H9 (cell line): ENCODE measurements at regions not wholly inside any gene's neighbourhood (a gene's known extent, or its start where the extent isn't known, plus 50 kb on each side); places are given as distances from the start of the nearest gene placed in this dataset.

Source experiments
- DNase-seq: peaks from one replicate; pipeline ENCODE4 v3.0.0-alpha.2; 2017
- H2AFZ ChIP-seq: one replicate; pipeline ENCODE4 v1.6.1; 2013; ENCODE audit warnings: mild to moderate bottlenecking, low read length, control low read depth, moderate library complexity
- H2AK5ac ChIP-seq: 2 replicates; pipeline ENCODE4 v1.6.1; 2013; ENCODE audit warnings: low read length, control low read depth, mixed read lengths; ENCODE audit not compliant: insufficient read length
- H2BK120ac ChIP-seq: one replicate; pipeline ENCODE4 v1.6.1; 2013; ENCODE audit warnings: low read depth, mild to moderate bottlenecking, low read length, control low read depth, inconsistent platforms; ENCODE audit not compliant: poor library complexity, severe bottlenecking
- H2BK12ac ChIP-seq: 2 replicates; pipeline ENCODE4 v1.6.1; 2013; ENCODE audit warnings: low read length, control low read depth, mixed read lengths, low read depth; ENCODE audit not compliant: insufficient read length
- H2BK15ac ChIP-seq: 2 replicates; pipeline ENCODE4 v1.6.1; 2013; ENCODE audit warnings: low read depth, low read length, control low read depth
- H2BK20ac ChIP-seq: one replicate; pipeline ENCODE4 v1.6.1; 2013; ENCODE audit warnings: low read depth, mild to moderate bottlenecking, low read length, control low read depth, inconsistent platforms; ENCODE audit not compliant: poor library complexity, severe bottlenecking
- H2BK5ac ChIP-seq: 2 replicates; pipeline ENCODE4 v1.6.1; 2013; ENCODE audit warnings: low read length, control low read depth, mixed read lengths; ENCODE audit not compliant: insufficient read length
- H3K14ac ChIP-seq: 2 replicates; pipeline ENCODE4 v1.6.1; 2013; ENCODE audit warnings: low read length, control low read depth; ENCODE audit not compliant: insufficient read depth
- H3K18ac ChIP-seq: 2 replicates; pipeline ENCODE4 v1.6.1; 2013; ENCODE audit warnings: low read depth, mild to moderate bottlenecking, mixed read lengths, low read length, control low read depth; ENCODE audit not compliant: insufficient read length
- H3K23ac ChIP-seq: 2 replicates; pipeline ENCODE4 v1.6.1; 2013; ENCODE audit warnings: low read length, control low read depth, mixed read lengths, low read depth; ENCODE audit not compliant: insufficient read length
- H3K23me2 ChIP-seq: 2 replicates; pipeline ENCODE4 v1.6.1; 2013; ENCODE audit warnings: low read depth, mild to moderate bottlenecking, mixed read lengths, low read length, control low read depth; ENCODE audit not compliant: insufficient read length, poor library complexity, severe bottlenecking
- H3K27ac ChIP-seq: 2 replicates; pipeline ENCODE4 v1.5.1; 2013; ENCODE audit warnings: low read length, control low read depth, mixed read lengths, low read depth; ENCODE audit not compliant: insufficient read length
- H3K27me3 ChIP-seq: 2 replicates; pipeline ENCODE4 v1.6.1; 2013; ENCODE audit warnings: low read length, control low read depth, inconsistent platforms; ENCODE audit not compliant: insufficient read depth
- H3K4ac ChIP-seq: 2 replicates; pipeline ENCODE4 v1.6.1; 2013; ENCODE audit warnings: low read depth, mild to moderate bottlenecking, control low read depth, inconsistent platforms, low read length, moderate library complexity
- H3K4me1 ChIP-seq: 2 replicates; pipeline ENCODE4 v1.6.1; 2013; ENCODE audit warnings: low read length, control low read depth, inconsistent platforms; ENCODE audit not compliant: insufficient read depth
- H3K4me2 ChIP-seq: 2 replicates; pipeline ENCODE4 v1.6.1; 2013; ENCODE audit warnings: low read length, control low read depth, mixed read lengths; ENCODE audit not compliant: insufficient read length, insufficient read depth
- H3K56ac ChIP-seq: 2 replicates; pipeline ENCODE4 v1.6.1; 2013; ENCODE audit warnings: low read depth, mild to moderate bottlenecking, mixed read lengths, low read length, control low read depth; ENCODE audit not compliant: insufficient read length
- H3K79me1 ChIP-seq: 2 replicates; pipeline ENCODE4 v1.6.1; 2013; ENCODE audit warnings: low read depth, mild to moderate bottlenecking, moderate library complexity, low read length, control low read depth, inconsistent platforms; ENCODE audit not compliant: insufficient read depth, poor library complexity, severe bottlenecking
- H3K79me2 ChIP-seq: 2 replicates; pipeline ENCODE4 v1.6.1; 2013; ENCODE audit warnings: low read length, control low read depth, inconsistent platforms; ENCODE audit not compliant: insufficient read depth
- H3K9ac ChIP-seq: 2 replicates; pipeline ENCODE4 v1.6.1; 2013; ENCODE audit warnings: low read length, control low read depth, mixed read lengths; ENCODE audit not compliant: insufficient read length; ENCODE audit errors: extremely low read depth
- H3K9me3 ChIP-seq: one replicate; pipeline ENCODE4 v1.6.1; 2013; ENCODE audit warnings: low read depth, low read length, inconsistent platforms; ENCODE audit not compliant: control insufficient read depth
- H3T11ph ChIP-seq: one replicate; pipeline ENCODE4 v1.6.1; 2013; ENCODE audit warnings: mild to moderate bottlenecking, low read length, control low read depth, inconsistent platforms
- H4K20me1 ChIP-seq: one replicate; pipeline ENCODE4 v1.6.1; 2013; ENCODE audit not compliant: control insufficient read depth, insufficient read length, insufficient read depth
- H4K5ac ChIP-seq: 2 replicates; pipeline ENCODE4 v1.6.1; 2013; ENCODE audit warnings: low read depth, mild to moderate bottlenecking, mixed read lengths, low read length, control low read depth; ENCODE audit not compliant: insufficient read length
- H4K8ac ChIP-seq: replicated peaks from 2 replicates; pipeline ENCODE4 v1.6.1; 2013; ENCODE audit warnings: low read length, control low read depth, mixed read lengths, low read depth; ENCODE audit not compliant: insufficient read length
- H4K91ac ChIP-seq: 2 replicates; pipeline ENCODE4 v1.6.1; 2013; ENCODE audit warnings: low read depth, mild to moderate bottlenecking, moderate library complexity, mixed read lengths, low read length, control low read depth; ENCODE audit not compliant: insufficient read length
- H3K27ac Mint-ChIP-seq, 3 experiments: 2 replicates in 2 of 3; 3 replicates in 1 of 3; pipeline ENCODE4 v1.8.0; 2020 to 2021; ENCODE audit warnings: mixed read lengths in 3 of 3, mild to moderate bottlenecking in 1 of 3, moderate library complexity in 1 of 3
- H3K27me3 Mint-ChIP-seq: 2 replicates; pipeline ENCODE4 v1.8.0; 2021; ENCODE audit warnings: low read depth, mild to moderate bottlenecking, moderate library complexity, mixed read lengths
- H3K36me3 Mint-ChIP-seq, 3 experiments: 2 replicates in 2 of 3; 3 replicates in 1 of 3; pipeline ENCODE4 v1.8.0; 2020 to 2021; ENCODE audit warnings: low read depth in 3 of 3, mixed read lengths in 3 of 3; ENCODE audit not compliant: insufficient read depth in 1 of 3
- H3K4me1 Mint-ChIP-seq, 2 experiments: 2 replicates each; pipeline ENCODE4 v1.8.0; 2020; ENCODE audit warnings: mixed read lengths in 2 of 2
- H3K4me3 Mint-ChIP-seq, 2 experiments: 2 replicates in 1 of 2; 3 replicates in 1 of 2; pipeline ENCODE4 v1.8.0; 2020 to 2021; ENCODE audit warnings: mild to moderate bottlenecking in 2 of 2, mixed read lengths in 2 of 2, moderate library complexity in 1 of 2
- H3K9me3 Mint-ChIP-seq, 2 experiments: 2 replicates in 1 of 2; 3 replicates in 1 of 2; pipeline ENCODE4 v1.8.0; 2020; ENCODE audit warnings: mild to moderate bottlenecking in 2 of 2, mixed read lengths in 2 of 2, moderate library complexity in 1 of 2
- CTCF ChIP-seq: fragments of 200-600 bp; sonication (generic); conservative IDR thresholded peaks from 3 replicates; pipeline ENCODE4 v1.8.0; 2021; ENCODE audit warnings: antibody characterized with exemption, mild to moderate bottlenecking
- WGBS: extraction: QIAGEN DNeasy Blood & Tissue Kit; methylation state at CpG from one replicate; pipeline ENCODE4 v1.1.7; 2013; ENCODE audit warnings: missing lambda C conversion rate, low lambda C conversion rate, mixed read lengths; ENCODE audit not compliant: insufficient read length; ENCODE audit errors: extremely low coverage; 5-methylcytosine and 5-hydroxymethylcytosine counted together

- no CpG with 5 or more reads among the region's 2 CpGs for WGBS
- no peaks in the 10 kb centered on the region for H3K79me2 ChIP-seq
- Mint-ChIP-seq H3K4me1 (no peaks in the 10 kb centered on the region), H3K27ac (no peak overlapping the region), H3K36me3 (no peaks in the 10 kb centered on the region), H3K4me3 (no peak overlapping the region), H3K27me3 (no peaks in the 10 kb centered on the region), H3K9me3 (no peaks in the 10 kb centered on the region)
- no peak overlapping the region for H3K4me2 ChIP-seq
- no peak overlapping the region for H3K23ac ChIP-seq
- no peak overlapping the region for H3K18ac ChIP-seq
- H2BK120ac ChIP-seq = no peak overlapping the region
- H2AK5ac ChIP-seq = no peak overlapping the region
- no peaks in the 10 kb centered on the region for H3K4me1 ChIP-seq
- H3K27ac ChIP-seq = no peak overlapping the region
- H3K9me3 ChIP-seq = no peaks in the 10 kb centered on the region
- H3K14ac ChIP-seq = no peak overlapping the region
- no peak overlapping the region for H3K56ac ChIP-seq
- no peak overlapping the region for H2BK20ac ChIP-seq
- H2AFZ ChIP-seq = no peak overlapping the region
- no peaks in the 10 kb centered on the region for H4K20me1 ChIP-seq
- no peaks in the 10 kb centered on the region for H3K79me1 ChIP-seq
- H2BK15ac ChIP-seq = no peak overlapping the region
- H3K23me2 ChIP-seq = no peaks in the 10 kb centered on the region
- H3K4ac ChIP-seq = no peak overlapping the region
- H4K5ac ChIP-seq = no peak overlapping the region
- no peak for DNase-seq
- no peak overlapping the region for H3K9ac ChIP-seq
- no peak overlapping the region for H2BK5ac ChIP-seq
- no peaks in the 10 kb centered on the region for H3K27me3 ChIP-seq
- H4K91ac ChIP-seq = no peak overlapping the region
- no peak for TF ChIP-seq CTCF
- no peak overlapping the region for H3T11ph ChIP-seq
- H2BK12ac ChIP-seq = no peak overlapping the region
- no peak overlapping the region for H4K8ac ChIP-seq
Measured at GRCh38 chr3:167095976-167096375, 284.1 kb downstream of the ZBBX start.
